ENCODE measurements at regions not wholly inside any gene's neighbourhood (a gene's known extent, or its start where the extent isn't known, plus 50 kb on each side); places are given as distances from the start of the nearest gene placed in this dataset.

- no peak for DNase-seq
Observed at GRCh38 chr18:73913505-73913904, 234.1 kb downstream of the FBXO15 start.

- DNase-seq, result peak; percentile 32
Observed at GRCh38 chr18:73908323-73908722, 239.3 kb downstream of the FBXO15 start.

GRCh38 chr18:73901566-73901965 is 246.1 kb downstream of the FBXO15 start:
- DNase-seq, result no peak

GRCh38 chr18:73901151-73901550 is 246.5 kb downstream of the FBXO15 start:
- no peak for DNase-seq

- no peak for DNase-seq
Observed at GRCh38 chr18:73900106-73900835, 247.4 kb downstream of the FBXO15 start.

- no peak for DNase-seq
Observed at GRCh38 chr18:73897517-73897916, 250.1 kb downstream of the FBXO15 start.

GRCh38 chr18:73896685-73897084 is 250.9 kb downstream of the FBXO15 start:
- no peak for DNase-seq

- no peak for DNase-seq
Observed at GRCh38 chr18:73895701-73896100, 251.9 kb downstream of the FBXO15 start.

- no peak for DNase-seq
Observed at GRCh38 chr18:73893880-73894279, 253.8 kb downstream of the FBXO15 start.

- DNase-seq, result no peak
Observed at GRCh38 chr18:73891572-73892421, 255.8 kb downstream of the FBXO15 start.

GRCh38 chr18:73888565-73888964 is 259.1 kb downstream of the FBXO15 start:
- no peak for DNase-seq

- DNase-seq, result no peak
Observed at GRCh38 chr18:73887801-73888200, 259.8 kb downstream of the FBXO15 start.

- DNase-seq, result no peak
Observed at GRCh38 chr18:73884868-73885267, 262.8 kb downstream of the FBXO15 start.

GRCh38 chr18:73881396-73881917 is 266.2 kb downstream of the FBXO15 start:
- no peak for DNase-seq

GRCh38 chr18:73880387-73880786 is 267.2 kb downstream of the FBXO15 start:
- no peak for DNase-seq

- no peak for DNase-seq
Observed at GRCh38 chr18:73879766-73880165, 267.9 kb downstream of the FBXO15 start.

GRCh38 chr18:73879328-73879727 is 268.3 kb downstream of the FBXO15 start:
- no peak for DNase-seq

GRCh38 chr18:73869182-73869581 is 278.5 kb downstream of the FBXO15 start:
- DNase-seq, result no peak

GRCh38 chr18:73861771-73862170 is 285.9 kb downstream of the FBXO15 start:
- DNase-seq, result no peak

- no peak for DNase-seq
Observed at GRCh38 chr18:73859837-73860397, 287.7 kb downstream of the FBXO15 start.

- DNase-seq, result no peak
Observed at GRCh38 chr18:73852789-73853549, 294.7 kb downstream of the FBXO15 start.

- no peak for DNase-seq
Observed at GRCh38 chr18:73850782-73851181, 296.9 kb downstream of the FBXO15 start.

GRCh38 chr18:73848656-73849055 is 299.0 kb downstream of the FBXO15 start:
- no peak for DNase-seq

Measured in femur (tissue), 1 donor.